HUES6 (cell line): ENCODE measurements at regions not wholly inside any gene's neighbourhood (a gene's known extent, or its start where the extent isn't known, plus 50 kb on each side); places are given as distances from the start of the nearest gene placed in this dataset.

Source experiments
- H3K27ac ChIP-seq: 2 replicates; pipeline ENCODE4 v1.7.0; 2013; ENCODE audit warnings: low read depth, mild to moderate bottlenecking, low read length, inconsistent platforms
- H3K27me3 ChIP-seq: 2 replicates; pipeline ENCODE4 v1.6.1; 2013; ENCODE audit warnings: low read length; ENCODE audit not compliant: control insufficient read depth, insufficient read depth
- H3K36me3 ChIP-seq: 2 replicates; pipeline ENCODE4 v1.6.1; 2013; ENCODE audit warnings: low read length; ENCODE audit not compliant: control insufficient read depth, insufficient read depth
- H3K4me1 ChIP-seq: 2 replicates; pipeline ENCODE4 v1.6.1; 2013; ENCODE audit warnings: low read length; ENCODE audit not compliant: control insufficient read depth, insufficient read depth
- H3K4me3 ChIP-seq: 2 replicates; pipeline ENCODE4 v1.5.1; 2013; ENCODE audit warnings: low read depth, low read length
- H3K9ac ChIP-seq: one replicate; pipeline ENCODE4 v1.6.1; 2013; ENCODE audit warnings: mild to moderate bottlenecking, low read length
- H3K9me3 ChIP-seq: 2 replicates; pipeline ENCODE4 v1.6.1; 2013; ENCODE audit warnings: low read depth, low read length; ENCODE audit not compliant: control insufficient read depth, insufficient read depth

- H3K9ac ChIP-seq, result peak overlapping the region; percentile 62
- peak overlapping the region; percentile 63; the same call in 1 of the 2 replicates for H3K27ac ChIP-seq
- H3K27me3 ChIP-seq, result no peaks in the 10 kb centered on the region
- no peaks in the 10 kb centered on the region for H3K9me3 ChIP-seq
- peaks cover 30% of the 10 kb centered on the region for H3K4me1 ChIP-seq
- no peak overlapping the region for H3K4me3 ChIP-seq
- H3K36me3 ChIP-seq, result no peaks in the 10 kb centered on the region
These were observed 146.1 kb upstream of the TPM1 start for GRCh38 chr15:62896380-62896866.

GRCh38 chr15:62896969-62897486 is 145.5 kb upstream of the TPM1 start:
- Histone ChIP-seq H3K27ac (no peak overlapping the region), H3K4me1 (peaks cover 30% of the 10 kb centered on the region), H3K9me3 (no peaks in the 10 kb centered on the region), H3K27me3 (no peaks in the 10 kb centered on the region), H3K36me3 (no peaks in the 10 kb centered on the region), H3K4me3 (no peak overlapping the region), H3K9ac (no peak overlapping the region)

- no peaks in the 10 kb centered on the region for H3K36me3 ChIP-seq
- peaks cover 35% of the 10 kb centered on the region for H3K4me1 ChIP-seq
- no peak overlapping the region for H3K4me3 ChIP-seq
- no peak overlapping the region for H3K9ac ChIP-seq
- no peaks in the 10 kb centered on the region for H3K27me3 ChIP-seq
- H3K27ac ChIP-seq, result no peak overlapping the region
- no peaks in the 10 kb centered on the region for H3K9me3 ChIP-seq
These were observed 144.9 kb upstream of the TPM1 start for GRCh38 chr15:62897634-62898033.

GRCh38 chr15:62899090-62899493 is 143.5 kb upstream of the TPM1 start:
- H3K36me3 ChIP-seq, result no peaks in the 10 kb centered on the region
- no peak overlapping the region for H3K27ac ChIP-seq
- H3K4me1 ChIP-seq, result peaks cover 45% of the 10 kb centered on the region
- no peak overlapping the region for H3K9ac ChIP-seq
- no peak overlapping the region for H3K4me3 ChIP-seq
- H3K9me3 ChIP-seq, result no peaks in the 10 kb centered on the region
- H3K27me3 ChIP-seq, result no peaks in the 10 kb centered on the region

GRCh38 chr15:62900071-62900802 is 142.3 kb upstream of the TPM1 start:
- Histone ChIP-seq H3K9me3 (no peaks in the 10 kb centered on the region), H3K36me3 (no peaks in the 10 kb centered on the region), H3K27ac (no peak overlapping the region), H3K27me3 (no peaks in the 10 kb centered on the region), H3K4me3 (no peak overlapping the region), H3K4me1 (peaks cover 38% of the 10 kb centered on the region), H3K9ac (no peak overlapping the region)

GRCh38 chr15:62901087-62901486 is 141.5 kb upstream of the TPM1 start:
- peaks cover 30% of the 10 kb centered on the region for H3K4me1 ChIP-seq
- no peaks in the 10 kb centered on the region for H3K36me3 ChIP-seq
- no peak overlapping the region for H3K9ac ChIP-seq
- H3K27ac ChIP-seq, result no peak overlapping the region
- no peaks in the 10 kb centered on the region for H3K9me3 ChIP-seq
- H3K27me3 ChIP-seq, result no peaks in the 10 kb centered on the region
- H3K4me3 ChIP-seq, result no peak overlapping the region

GRCh38 chr15:62901909-62902546 is 140.5 kb upstream of the TPM1 start:
- Histone ChIP-seq H3K9ac (no peak overlapping the region), H3K36me3 (no peaks in the 10 kb centered on the region), H3K4me3 (no peak overlapping the region), H3K27me3 (no peaks in the 10 kb centered on the region), H3K4me1 (peaks cover 20% of the 10 kb centered on the region), H3K9me3 (no peaks in the 10 kb centered on the region), H3K27ac (no peak overlapping the region)

GRCh38 chr15:62902821-62903220 is 139.7 kb upstream of the TPM1 start:
- no peak overlapping the region for H3K4me3 ChIP-seq
- H3K4me1 ChIP-seq, result peaks cover 15% of the 10 kb centered on the region
- no peaks in the 10 kb centered on the region for H3K9me3 ChIP-seq
- H3K36me3 ChIP-seq, result no peaks in the 10 kb centered on the region
- no peak overlapping the region for H3K9ac ChIP-seq
- H3K27ac ChIP-seq, result no peak overlapping the region
- H3K27me3 ChIP-seq, result no peaks in the 10 kb centered on the region

GRCh38 chr15:62903437-62903836 is 139.1 kb upstream of the TPM1 start:
- Histone ChIP-seq H3K27ac (no peak overlapping the region), H3K36me3 (no peaks in the 10 kb centered on the region), H3K4me1 (peaks cover 15% of the 10 kb centered on the region), H3K9ac (no peak overlapping the region), H3K4me3 (no peak overlapping the region), H3K27me3 (no peaks in the 10 kb centered on the region), H3K9me3 (no peaks in the 10 kb centered on the region)

GRCh38 chr15:62904041-62904910 is 138.3 kb upstream of the TPM1 start:
- H3K27me3 ChIP-seq, result no peaks in the 10 kb centered on the region
- H3K27ac ChIP-seq, result no peak overlapping the region
- H3K9ac ChIP-seq, result no peak overlapping the region
- peaks cover 15% of the 10 kb centered on the region for H3K4me1 ChIP-seq
- peaks cover 5% of the 10 kb centered on the region for H3K9me3 ChIP-seq
- H3K36me3 ChIP-seq, result no peaks in the 10 kb centered on the region
- H3K4me3 ChIP-seq, result no peak overlapping the region
